ENCODE measurements at regions not wholly inside any gene's neighbourhood (a gene's known extent, or its start where the extent isn't known, plus 50 kb on each side); places are given as distances from the start of the nearest gene placed in this dataset.

- no peak for DNase-seq (ENCODE audit: low read depth)
Observed at GRCh38 chr22:49106842-49107152, 720.9 kb downstream of the BRD1 start.

- DNase-seq (ENCODE audit: low read depth), result no peak
Observed at GRCh38 chr22:49106096-49106841, 721.4 kb downstream of the BRD1 start.

DNA sequence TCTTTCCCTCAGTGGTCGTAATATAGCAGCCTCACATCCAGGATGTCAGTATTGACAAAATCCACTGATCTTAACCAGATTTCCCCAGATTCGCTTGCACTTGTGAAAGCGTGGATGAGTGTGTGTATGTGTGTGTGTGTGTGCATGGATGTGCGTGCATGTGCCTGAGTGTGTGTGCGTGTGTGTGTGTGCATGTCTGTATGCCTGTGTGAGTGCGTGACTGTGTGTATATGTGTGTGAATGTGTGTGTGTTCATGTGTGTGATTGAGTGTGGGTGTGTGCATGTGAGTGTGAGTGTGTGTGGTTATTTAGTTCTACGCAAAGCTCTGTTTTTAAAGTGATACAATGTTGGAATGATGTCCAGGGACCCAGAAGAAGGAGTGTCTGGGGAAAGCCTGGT is 723.2 kb downstream of the BRD1 start:
- DNase-seq (ENCODE audit: low read depth), result no peak

- DNase-seq (ENCODE audit: low read depth), result no peak
Observed at GRCh38 chr22:49103314-49104059, 724.2 kb downstream of the BRD1 start.

DNA sequence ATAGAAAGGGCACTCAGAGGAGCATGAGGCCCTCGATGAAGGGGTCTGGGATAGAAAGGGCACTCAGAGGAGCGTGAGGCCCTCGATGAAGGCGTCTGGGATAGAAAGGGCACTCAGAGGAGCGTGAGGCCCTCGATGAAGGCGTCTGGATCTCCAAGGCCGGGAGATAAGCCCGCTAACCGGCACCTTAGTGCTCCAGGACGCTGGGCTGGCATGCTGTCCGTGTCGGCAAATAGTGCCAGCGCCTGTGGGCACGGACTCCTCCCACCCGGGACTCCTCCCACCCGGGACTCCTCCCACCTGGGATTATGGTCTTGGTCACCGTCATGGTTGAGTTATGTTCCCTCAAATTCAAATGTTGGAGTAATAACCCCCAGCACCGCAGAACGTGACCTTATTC is 725.3 kb downstream of the BRD1 start:
- no peak for DNase-seq (ENCODE audit: low read depth)

DNA sequence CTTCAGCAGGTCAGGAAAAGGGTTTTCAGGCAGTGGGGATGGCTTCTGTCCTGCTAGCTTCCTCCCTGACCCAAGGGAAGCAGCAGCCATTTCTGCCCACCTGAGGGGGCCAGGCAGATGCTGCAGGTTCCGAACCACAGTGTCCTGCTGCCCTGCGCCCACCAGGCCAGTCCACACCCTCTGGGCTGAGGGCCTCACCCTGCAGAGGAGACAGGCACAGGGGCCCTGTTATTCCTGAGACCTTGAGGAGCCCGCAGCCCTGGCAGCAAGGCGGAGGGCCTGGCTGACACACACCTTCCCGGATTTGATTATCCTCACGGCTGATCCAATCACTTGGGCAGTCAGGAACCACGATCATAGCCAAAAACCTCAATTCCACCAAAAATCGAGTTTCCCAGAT is 725.8 kb downstream of the BRD1 start:
- no peak for DNase-seq (ENCODE audit: low read depth)

DNA sequence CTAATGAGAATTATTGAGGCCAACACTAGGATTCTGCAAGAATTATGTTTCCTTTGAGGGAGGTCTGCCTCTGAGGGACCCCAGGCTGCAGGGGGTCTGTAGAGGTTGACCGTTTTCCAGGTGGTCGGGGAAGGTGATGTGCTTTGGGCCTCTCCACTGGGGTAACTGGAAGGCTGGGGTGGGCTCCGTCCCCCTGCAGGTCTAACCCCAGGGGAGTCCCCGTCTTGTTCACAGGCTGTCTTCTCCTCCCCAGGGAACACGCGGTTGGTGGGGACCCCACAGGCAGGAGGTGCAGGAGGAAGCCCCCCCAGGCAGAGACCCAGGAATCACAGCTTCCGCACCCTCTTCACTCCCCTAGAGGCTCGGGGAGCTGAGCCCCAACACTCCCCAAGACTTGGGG is 726.4 kb downstream of the BRD1 start:
- DNase-seq (ENCODE audit: low read depth), result no peak

DNA sequence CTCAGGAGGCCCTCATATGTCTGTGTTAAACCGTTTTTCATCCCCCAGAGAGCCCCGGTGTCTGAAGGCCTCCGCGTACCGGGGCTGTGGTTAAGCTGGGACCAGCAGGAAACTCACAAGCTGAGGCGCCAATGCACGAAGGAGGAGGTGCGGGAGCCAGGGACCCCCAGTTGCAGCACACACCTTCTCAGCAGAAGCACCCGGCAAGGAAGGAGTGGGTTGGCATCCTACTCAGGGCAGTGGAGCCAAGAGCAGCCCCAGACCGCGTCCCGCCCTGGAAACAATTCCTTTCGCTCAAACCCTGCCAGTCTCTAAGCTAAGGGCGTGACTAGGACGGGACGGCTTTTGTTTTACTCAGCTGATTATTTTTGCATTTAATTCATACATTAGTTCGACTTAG is 726.9 kb downstream of the BRD1 start:
- no peak for DNase-seq (ENCODE audit: low read depth)

DNA sequence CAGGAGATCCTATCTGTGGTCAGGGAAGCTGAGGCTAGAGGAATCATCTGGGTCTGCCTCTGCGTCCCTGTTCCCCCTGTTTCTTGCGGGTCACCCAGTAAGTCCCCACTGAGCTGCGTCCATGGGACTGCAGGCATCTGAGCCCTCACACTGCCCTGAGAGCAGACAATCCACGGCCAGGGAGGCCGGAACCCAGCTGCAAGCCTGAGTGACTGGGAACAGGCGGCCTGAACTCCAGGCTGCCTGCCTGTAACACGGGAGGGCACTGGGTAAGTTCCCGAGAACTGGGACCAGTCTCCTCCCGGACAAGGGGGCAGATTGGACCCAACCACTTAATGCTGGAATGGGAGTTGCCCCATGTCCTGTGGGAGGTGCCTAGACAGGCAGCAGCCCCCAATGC is 727.4 kb downstream of the BRD1 start:
- DNase-seq (ENCODE audit: low read depth), result no peak

- DNase-seq (ENCODE audit: low read depth), result no peak
Observed at GRCh38 chr22:49099496-49100124, 728.1 kb downstream of the BRD1 start.

DNA sequence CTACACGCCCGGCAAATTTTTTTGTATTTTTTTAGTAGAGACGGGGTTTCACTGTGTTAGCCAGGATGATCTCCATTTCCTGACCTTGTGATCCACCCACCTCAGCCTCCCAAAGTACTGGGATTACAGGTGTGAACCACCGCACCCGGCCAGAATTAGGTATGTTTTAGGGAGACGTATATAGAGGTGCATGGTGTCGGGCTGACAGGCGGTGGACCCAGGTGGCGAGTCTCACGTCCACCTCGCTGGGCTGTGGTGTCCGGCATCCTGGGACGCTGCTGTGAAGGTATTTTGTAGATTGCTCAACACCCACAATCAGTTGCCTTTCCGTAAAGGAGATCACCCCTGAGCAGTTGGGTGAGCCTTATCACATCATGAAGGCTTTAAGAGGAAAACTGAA is 728.6 kb downstream of the BRD1 start:
- no peak for DNase-seq (ENCODE audit: low read depth)

- no peak for DNase-seq (ENCODE audit: low read depth)
Observed at GRCh38 chr22:49097966-49098365, 729.7 kb downstream of the BRD1 start.

DNA sequence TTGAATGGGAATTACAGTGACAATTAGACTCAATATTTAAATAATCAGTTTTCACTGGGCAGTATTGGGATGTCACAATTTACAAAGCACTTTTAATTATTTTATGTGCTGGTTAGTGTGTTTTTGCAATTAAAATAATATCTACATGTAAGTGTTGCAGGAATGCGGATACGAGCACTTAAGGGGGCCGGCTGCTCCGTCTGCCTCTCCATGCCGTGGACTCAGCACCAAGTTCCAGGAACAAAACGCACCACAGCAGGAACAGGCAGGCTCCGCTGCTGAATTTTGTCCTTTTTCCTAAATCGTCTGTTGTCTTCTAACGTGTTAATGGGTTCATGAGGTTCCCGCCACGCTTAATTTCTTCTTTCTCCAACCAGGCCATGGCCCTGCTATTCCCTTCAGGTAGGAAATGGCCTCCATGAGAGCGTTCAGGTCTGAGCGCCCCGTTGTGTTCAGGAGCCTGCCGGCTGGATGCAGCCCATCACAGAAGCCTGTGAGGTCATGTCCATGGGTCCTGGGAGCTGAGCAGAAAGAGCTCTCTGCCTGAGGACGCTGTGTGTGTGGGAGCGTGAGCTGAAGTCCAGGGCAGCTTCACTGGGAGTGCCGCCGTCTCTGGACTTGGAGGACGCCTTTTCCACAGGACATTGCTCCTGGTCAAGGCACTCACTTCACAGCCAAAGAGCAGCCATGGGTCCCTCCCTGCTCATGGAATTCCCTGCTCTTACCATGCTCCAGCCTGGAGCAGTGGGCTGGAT is 730.3 kb downstream of the BRD1 start:
- DNase-seq (ENCODE audit: low read depth), result no peak

GRCh38 chr22:49096476-49096875 is 731.2 kb downstream of the BRD1 start:
- no peak for DNase-seq (ENCODE audit: low read depth)

DNA sequence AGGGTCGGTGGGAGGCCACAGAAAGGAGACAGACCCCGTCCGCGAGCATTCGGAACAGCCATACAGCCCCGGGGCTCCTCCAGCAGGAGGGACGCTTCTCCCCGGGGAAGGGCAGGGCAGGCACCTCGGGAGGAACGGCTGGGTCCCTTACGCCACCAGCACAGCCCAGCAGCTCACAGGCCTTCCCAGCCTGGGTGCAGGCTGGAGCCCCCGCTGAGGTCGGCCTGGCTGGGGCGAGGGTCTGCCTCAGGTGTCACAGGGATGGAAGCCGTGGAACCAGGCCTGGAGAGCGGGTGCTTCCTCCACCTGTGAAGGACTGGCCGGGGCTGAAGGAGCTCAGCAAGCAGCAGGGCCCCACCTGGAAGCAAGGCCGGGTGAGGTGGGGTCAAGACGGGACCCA is 732.3 kb downstream of the BRD1 start:
- DNase-seq (ENCODE audit: low read depth), result no peak

- DNase-seq (ENCODE audit: low read depth), result no peak
Observed at GRCh38 chr22:49094858-49095257, 732.8 kb downstream of the BRD1 start.

- DNase-seq (ENCODE audit: low read depth), result no peak
Observed at GRCh38 chr22:49094151-49094550, 733.5 kb downstream of the BRD1 start.

DNA sequence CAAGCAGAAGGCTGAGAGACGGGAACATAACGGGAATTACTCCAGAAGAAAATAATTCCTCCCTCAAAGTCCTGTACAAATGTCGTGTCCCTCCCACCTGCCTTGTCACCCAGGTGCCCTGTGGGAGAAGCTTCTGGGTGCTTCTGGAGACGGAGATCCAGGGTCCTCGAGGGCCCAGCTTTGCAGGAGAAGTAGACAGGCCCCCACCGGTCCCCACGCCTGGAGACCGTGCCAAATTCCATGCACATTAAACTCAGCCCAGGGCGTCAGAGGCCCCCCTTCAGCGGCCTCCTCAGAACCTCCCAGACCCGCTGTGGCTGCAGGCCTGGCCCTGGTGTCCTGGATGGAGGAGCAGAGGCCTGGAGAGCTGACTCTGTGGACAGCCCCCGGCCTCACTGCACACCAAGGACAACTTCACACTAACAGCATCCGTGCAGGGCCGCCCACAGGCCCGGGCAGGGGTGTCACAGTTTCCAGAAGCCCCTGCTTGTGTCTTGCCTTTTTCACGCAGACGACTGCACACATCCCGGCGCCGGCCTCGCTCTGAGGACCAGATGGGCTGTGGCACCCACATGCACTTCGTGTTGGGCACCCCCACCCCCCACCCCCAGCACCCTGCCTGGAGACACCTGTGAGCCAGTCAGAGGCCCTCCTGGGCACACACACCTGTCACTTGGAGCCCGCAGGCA is 734.3 kb downstream of the BRD1 start:
- DNase-seq (ENCODE audit: low read depth), result no peak

DNA sequence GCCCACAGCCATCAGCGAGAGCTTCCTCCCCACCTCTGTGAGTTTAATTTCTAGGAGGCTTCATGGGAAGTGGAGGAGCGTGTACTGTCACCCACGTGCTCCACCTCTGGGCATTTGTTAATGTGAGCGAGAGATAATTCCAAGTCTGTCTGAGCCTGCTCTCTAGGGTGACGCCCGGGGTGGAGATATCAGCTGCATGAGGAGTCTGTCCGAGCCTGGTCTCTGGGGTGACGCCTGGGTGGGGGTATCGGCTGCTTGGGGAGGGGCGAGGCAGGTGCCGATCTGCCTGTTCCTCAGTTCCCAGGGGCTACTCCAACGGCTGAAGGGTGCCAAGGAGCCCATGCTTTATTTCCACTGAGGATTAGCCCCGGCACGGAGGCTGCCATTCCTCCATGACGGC is 735.0 kb downstream of the BRD1 start:
- DNase-seq (ENCODE audit: low read depth), result no peak

GRCh38 chr22:49091917-49092545 is 735.6 kb downstream of the BRD1 start:
- no peak for DNase-seq (ENCODE audit: low read depth)

DNA sequence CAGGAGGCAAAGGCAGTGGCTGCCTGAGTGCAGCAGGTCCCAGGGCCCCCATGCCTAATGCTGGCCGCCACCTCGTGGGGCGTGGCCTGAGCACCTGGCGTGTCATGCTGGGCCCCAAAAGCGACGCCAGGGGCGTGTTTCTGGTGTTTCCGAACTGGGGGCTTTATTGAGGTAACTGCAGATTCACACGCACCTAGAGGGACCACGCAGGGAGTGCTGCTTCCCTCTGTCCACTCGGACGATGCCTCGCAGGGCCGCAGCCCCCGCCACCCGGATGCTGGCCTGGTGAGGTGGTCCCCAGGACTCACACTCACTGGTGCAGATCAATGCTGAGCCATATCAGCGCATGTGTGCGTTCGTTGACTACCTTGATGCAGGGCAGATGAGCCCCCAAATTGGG is 736.2 kb downstream of the BRD1 start:
- DNase-seq (ENCODE audit: low read depth), result no peak

- no peak for DNase-seq (ENCODE audit: low read depth)
Observed at GRCh38 chr22:49090853-49091135, 736.9 kb downstream of the BRD1 start.

Measured in activated T-helper 1 cell treated with Interleukin-2 at 50 U/mL for 16 hours (primary cell).